ENCODE measurements at regions not wholly inside any gene's neighbourhood (a gene's known extent, or its start where the extent isn't known, plus 50 kb on each side); places are given as distances from the start of the nearest gene placed in this dataset.

- TF ChIP-seq CTCF (IDR thresholded peaks at IDR 0.05; ENCODE audit: low read depth, low read length) (peak; percentile 70), EZH2phosphoT487 (IDR thresholded peaks at IDR 0.05; ENCODE audit: low read depth) (no peak)
These were observed 84.8 kb upstream of the COL13A1 start for GRCh38 chr10:69716711-69717560.
